ENCODE measurements at regions not wholly inside any gene's neighbourhood (a gene's known extent, or its start where the extent isn't known, plus 50 kb on each side); places are given as distances from the start of the nearest gene placed in this dataset.
A peak's percentile ranks its signal among the peaks of the same experiment; 100 is the strongest.

DNA sequence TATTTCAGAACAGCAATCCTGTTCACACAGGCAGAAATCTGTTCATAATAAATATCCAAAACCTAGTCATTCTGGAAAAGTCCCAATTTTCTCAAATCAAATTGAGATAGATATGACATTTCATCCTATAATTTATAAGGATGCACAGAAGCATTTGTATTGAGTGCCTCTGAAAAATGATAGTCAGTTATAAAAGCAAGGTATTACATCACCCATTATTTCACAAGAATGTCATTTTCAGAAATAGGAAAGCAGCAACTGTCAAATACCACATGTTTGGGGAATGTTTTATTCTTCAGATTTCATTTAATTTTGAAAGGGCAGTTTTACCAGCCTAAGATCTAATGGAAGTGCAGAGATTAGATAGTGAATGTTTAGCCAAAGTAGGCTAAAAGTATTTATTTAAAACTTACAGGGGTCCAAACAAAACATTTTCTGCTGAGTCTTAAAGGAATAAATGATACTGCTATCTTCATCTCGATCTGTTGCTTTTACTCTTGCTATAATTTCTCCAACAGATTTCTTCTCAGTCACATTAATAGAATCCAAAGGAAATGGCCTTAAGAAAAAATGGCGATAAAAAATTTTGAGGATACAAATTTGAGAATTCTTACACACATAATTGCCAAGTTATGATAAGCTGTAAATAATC, 185.8 kb downstream of the HGF start:
- Histone ChIP-seq H3K79me2 (ENCODE audit: low read length) (no peaks in the 10 kb centered on the region), H3K36me3 (ENCODE audit: low read depth, low read length) (no peaks in the 10 kb centered on the region), H3K4me1 (ENCODE audit: insufficient read depth, low read length) (no peaks in the 10 kb centered on the region), H3K27ac (ENCODE audit: low read length) (no peak overlapping the region), H3K9me2 (replicated peaks; ENCODE audit: low read length) (0 out of 2 replicates have a peak, but pooled peaks cover 5% of the 10 kb centered on the region), H3K4me3 (ENCODE audit: low read length) (no peak overlapping the region), H3F3A (ENCODE audit: low read length, unreplicated experiment) (no peaks in the 10 kb centered on the region), H3K9me3 (ENCODE audit: low read length) (no peaks in the 10 kb centered on the region), H3K4me2 (ENCODE audit: low read length) (no peak overlapping the region), H3K27me3 (ENCODE audit: low read length) (no peaks in the 10 kb centered on the region), H3K9ac (ENCODE audit: low read length) (no peak overlapping the region), H2AFZ (ENCODE audit: low read length) (no peak overlapping the region), H4K20me1 (ENCODE audit: low read length) (no peaks in the 10 kb centered on the region)
- no peak for ATAC-seq
- no TSS peak for BruUV-seq (replicated peaks)
- TF ChIP-seq EZH2phosphoT487 (IDR thresholded peaks at IDR 0.05; ENCODE audit: borderline replicate concordance, low read length) (no peak), EZH2 (IDR thresholded peaks at IDR 0.05; ENCODE audit: low read length, unreplicated experiment) (no peak)
- TF ChIP-seq, protein P1, sequence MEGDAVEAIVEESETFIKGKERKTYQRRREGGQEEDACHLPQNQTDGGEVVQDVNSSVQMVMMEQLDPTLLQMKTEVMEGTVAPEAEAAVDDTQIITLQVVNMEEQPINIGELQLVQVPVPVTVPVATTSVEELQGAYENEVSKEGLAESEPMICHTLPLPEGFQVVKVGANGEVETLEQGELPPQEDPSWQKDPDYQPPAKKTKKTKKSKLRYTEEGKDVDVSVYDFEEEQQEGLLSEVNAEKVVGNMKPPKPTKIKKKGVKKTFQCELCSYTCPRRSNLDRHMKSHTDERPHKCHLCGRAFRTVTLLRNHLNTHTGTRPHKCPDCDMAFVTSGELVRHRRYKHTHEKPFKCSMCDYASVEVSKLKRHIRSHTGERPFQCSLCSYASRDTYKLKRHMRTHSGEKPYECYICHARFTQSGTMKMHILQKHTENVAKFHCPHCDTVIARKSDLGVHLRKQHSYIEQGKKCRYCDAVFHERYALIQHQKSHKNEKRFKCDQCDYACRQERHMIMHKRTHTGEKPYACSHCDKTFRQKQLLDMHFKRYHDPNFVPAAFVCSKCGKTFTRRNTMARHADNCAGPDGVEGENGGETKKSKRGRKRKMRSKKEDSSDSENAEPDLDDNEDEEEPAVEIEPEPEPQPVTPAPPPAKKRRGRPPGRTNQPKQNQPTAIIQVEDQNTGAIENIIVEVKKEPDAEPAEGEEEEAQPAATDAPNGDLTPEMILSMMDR (conservative IDR thresholded peaks at IDR 0.05; ENCODE audit: low read depth, low read length), result no peak
- no peak for DNase-seq
- ChIA-PET POLR2A (ENCODE audit: unreplicated experiment) (no interaction called here), CTCF (no interaction called here)
- intact Hi-C loops (cut with micrococcal nuclease), result no loop called here

DNA sequence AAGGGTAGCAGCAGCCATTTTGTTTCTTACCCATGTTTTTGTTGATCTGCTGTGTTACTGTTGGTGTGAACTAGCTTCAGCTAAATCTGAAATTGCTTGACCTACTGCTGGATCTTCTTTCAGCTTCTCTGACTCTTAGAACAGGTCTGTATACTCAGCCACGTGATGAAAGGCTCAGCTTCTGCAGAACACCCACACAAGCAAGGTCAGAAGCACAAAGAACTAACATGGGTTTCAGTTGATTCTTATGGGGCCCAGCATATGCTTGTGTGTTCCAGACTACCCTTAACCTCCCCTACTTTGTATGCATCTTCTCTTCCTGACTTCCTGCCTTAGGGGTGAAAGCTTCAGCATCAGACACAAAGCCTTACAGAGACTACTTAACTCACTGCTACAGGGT, 186.8 kb downstream of the HGF start:
- H3K27ac ChIP-seq (ENCODE audit: low read length), result no peak overlapping the region
- no TSS peak for BruUV-seq (replicated peaks)

More for the DNA sequence above, 186.8 kb downstream of the HGF start:
- H3K36me3 ChIP-seq (ENCODE audit: low read depth, low read length), result no peaks in the 10 kb centered on the region
- no peak for ATAC-seq
- 0 out of 2 replicates have a peak, but pooled peaks cover 1% of the 10 kb centered on the region for H3K4me1 ChIP-seq (ENCODE audit: insufficient read depth, low read length)
- H3K4me2 ChIP-seq (ENCODE audit: low read length), result no peak overlapping the region
- no peaks in the 10 kb centered on the region for H3K9me3 ChIP-seq (ENCODE audit: low read length)
- H4K20me1 ChIP-seq (ENCODE audit: low read length), result no peaks in the 10 kb centered on the region
- H2AFZ ChIP-seq (ENCODE audit: low read length), result peak overlapping the region; percentile 27; the same call in 1 of the 2 replicates
- no peaks in the 10 kb centered on the region for H3F3A ChIP-seq (ENCODE audit: low read length, unreplicated experiment)
- no peaks in the 10 kb centered on the region for H3K79me2 ChIP-seq (ENCODE audit: low read length)
- DNase-seq, result no peak
- H3K27me3 ChIP-seq (ENCODE audit: low read length), result no peaks in the 10 kb centered on the region
- TF ChIP-seq, protein P1 (conservative IDR thresholded peaks at IDR 0.05; ENCODE audit: low read depth, low read length), result no peak
- TF ChIP-seq EZH2 (IDR thresholded peaks at IDR 0.05; ENCODE audit: low read length, unreplicated experiment), result no peak
- TF ChIP-seq EZH2phosphoT487 (IDR thresholded peaks at IDR 0.05; ENCODE audit: borderline replicate concordance, low read length), result no peak
- H3K4me3 ChIP-seq (ENCODE audit: low read length), result no peak overlapping the region
- ChIA-PET CTCF (no interaction called here), POLR2A (ENCODE audit: unreplicated experiment) (interaction anchor here (0.7 kb wide), 1 partner anchor 1028 kb away, joined by 5 read pairs; no protein-coding TSS in a partner anchor)
- no peak overlapping the region for H3K9ac ChIP-seq (ENCODE audit: low read length)
- 0 out of 2 replicates have a peak, but pooled peaks cover 7% of the 10 kb centered on the region for H3K9me2 ChIP-seq (replicated peaks; ENCODE audit: low read length)
- intact Hi-C loops (cut with micrococcal nuclease), result no loop called here
